DND-41 (cell line): ENCODE measurements at regions not wholly inside any gene's neighbourhood (a gene's known extent, or its start where the extent isn't known, plus 50 kb on each side); places are given as distances from the start of the nearest gene placed in this dataset.

Experiments used
- ATAC-seq: fragments of 200-7000 bp; cut with Tn5 transposase; 3 replicates; pipeline ENCODE4 v1.9.1; 2021; ENCODE audit warnings: low read depth; ENCODE audit not compliant: insufficient read depth
- DNase-seq: peaks from one replicate; pipeline ENCODE4 v3.0.0-alpha.2; 2020
- H2AFZ ChIP-seq: 2 replicates; pipeline ENCODE4 v1.6.0; 2012; ENCODE audit warnings: low read depth, low read length
- H3K27ac ChIP-seq: 2 replicates; pipeline ENCODE4 v1.5.1; 2012; ENCODE audit warnings: low read length, inconsistent platforms
- H3K27me3 ChIP-seq: fragments of 200-600 bp; sonication (generic); 2 replicates; pipeline ENCODE4 v1.6.0; 2012; ENCODE audit warnings: low read length, mild to moderate bottlenecking, inconsistent platforms; ENCODE audit not compliant: insufficient read depth, poor library complexity
- H3K36me3 ChIP-seq: 2 replicates; pipeline ENCODE4 v1.5.1; 2012; ENCODE audit warnings: low read length, inconsistent platforms; ENCODE audit not compliant: insufficient read depth
- H3K4me1 ChIP-seq: 2 replicates; pipeline ENCODE4 v1.5.1; 2012; ENCODE audit warnings: mild to moderate bottlenecking, low read length; ENCODE audit not compliant: insufficient read depth
- H3K4me2 ChIP-seq: 2 replicates; pipeline ENCODE4 v1.6.0; 2012; ENCODE audit warnings: mild to moderate bottlenecking, moderate library complexity, low read length, inconsistent platforms; ENCODE audit not compliant: insufficient read depth
- H3K4me3 ChIP-seq, 2 experiments: fragments of 200-600 bp in 1 of 2; shearing (Covaris generic) in 1 of 2; 2 replicates each; pipeline ENCODE4 v1.5.1; 2012 to 2016; ENCODE audit warnings: inconsistent platforms in 2 of 2, low read length in 2 of 2, mild to moderate bottlenecking in 2 of 2, low read depth in 1 of 2, moderate library complexity in 1 of 2
- H3K79me2 ChIP-seq: 2 replicates; pipeline ENCODE4 v1.6.0; 2012; ENCODE audit warnings: low read length, inconsistent platforms; ENCODE audit not compliant: insufficient read depth
- H3K9ac ChIP-seq: 2 replicates; pipeline ENCODE4 v1.6.0; 2012; ENCODE audit warnings: low read depth, mild to moderate bottlenecking, inconsistent platforms, low read length, moderate library complexity
- H3K9me3 ChIP-seq: 2 replicates; pipeline ENCODE4 v1.5.1; 2012; ENCODE audit warnings: low read length, moderate library complexity, mild to moderate bottlenecking, inconsistent platforms; ENCODE audit not compliant: insufficient read depth, severe bottlenecking
- H4K20me1 ChIP-seq: 2 replicates; pipeline ENCODE4 v1.6.0; 2012; ENCODE audit warnings: low read length; ENCODE audit not compliant: insufficient read depth
- EZH2 ChIP-seq: IDR thresholded peaks from 3 replicates; pipeline ENCODE4 v1.6.1; 2012; ENCODE audit warnings: borderline replicate concordance, low read depth, mild to moderate bottlenecking, moderate library complexity, low read length, inconsistent platforms; ENCODE audit not compliant: severe bottlenecking
- TF ChIP-seq, protein P1 (sequence below): IDR thresholded peaks from 2 replicates; pipeline ENCODE4 v1.5.1; 2012; ENCODE audit warnings: borderline replicate concordance, low read length, moderate library complexity, mild to moderate bottlenecking; ENCODE audit not compliant: poor library complexity, severe bottlenecking; ENCODE audit errors: extremely low read depth

GRCh38 chr5:122585371-122585770, 189.5 kb upstream of the SNX2 start:
- DNase-seq, result no peak
- Histone ChIP-seq H3K27me3 (no peaks in the 10 kb centered on the region), H3K79me2 (no peaks in the 10 kb centered on the region), H3K9ac (no peak overlapping the region), H3K9me3 (no peaks in the 10 kb centered on the region), H4K20me1 (no peaks in the 10 kb centered on the region), H3K4me2 (no peak overlapping the region), H3K36me3 (no peaks in the 10 kb centered on the region), H3K4me3 (no peak overlapping the region), H3K27ac (no peak overlapping the region), H3K4me1 (no peaks in the 10 kb centered on the region), H2AFZ (no peak overlapping the region)
- no peak for ATAC-seq
- no peak for TF ChIP-seq EZH2
- TF ChIP-seq, protein P1, sequence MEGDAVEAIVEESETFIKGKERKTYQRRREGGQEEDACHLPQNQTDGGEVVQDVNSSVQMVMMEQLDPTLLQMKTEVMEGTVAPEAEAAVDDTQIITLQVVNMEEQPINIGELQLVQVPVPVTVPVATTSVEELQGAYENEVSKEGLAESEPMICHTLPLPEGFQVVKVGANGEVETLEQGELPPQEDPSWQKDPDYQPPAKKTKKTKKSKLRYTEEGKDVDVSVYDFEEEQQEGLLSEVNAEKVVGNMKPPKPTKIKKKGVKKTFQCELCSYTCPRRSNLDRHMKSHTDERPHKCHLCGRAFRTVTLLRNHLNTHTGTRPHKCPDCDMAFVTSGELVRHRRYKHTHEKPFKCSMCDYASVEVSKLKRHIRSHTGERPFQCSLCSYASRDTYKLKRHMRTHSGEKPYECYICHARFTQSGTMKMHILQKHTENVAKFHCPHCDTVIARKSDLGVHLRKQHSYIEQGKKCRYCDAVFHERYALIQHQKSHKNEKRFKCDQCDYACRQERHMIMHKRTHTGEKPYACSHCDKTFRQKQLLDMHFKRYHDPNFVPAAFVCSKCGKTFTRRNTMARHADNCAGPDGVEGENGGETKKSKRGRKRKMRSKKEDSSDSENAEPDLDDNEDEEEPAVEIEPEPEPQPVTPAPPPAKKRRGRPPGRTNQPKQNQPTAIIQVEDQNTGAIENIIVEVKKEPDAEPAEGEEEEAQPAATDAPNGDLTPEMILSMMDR, result no peak

- Histone ChIP-seq H3K27me3 (no peaks in the 10 kb centered on the region), H3K4me3 (no peak overlapping the region), H3K4me1 (no peaks in the 10 kb centered on the region), H3K9ac (no peak overlapping the region), H3K27ac (no peak overlapping the region), H3K9me3 (no peaks in the 10 kb centered on the region), H3K36me3 (no peaks in the 10 kb centered on the region), H3K79me2 (no peaks in the 10 kb centered on the region), H2AFZ (no peak overlapping the region), H3K4me2 (no peak overlapping the region), H4K20me1 (no peaks in the 10 kb centered on the region)
- ATAC-seq (no peak), DNase-seq (no peak)
- no peak for TF ChIP-seq EZH2
- TF ChIP-seq, protein P1, result no peak
These were observed 188.5 kb upstream of the SNX2 start for GRCh38 chr5:122586351-122586750.

DNA sequence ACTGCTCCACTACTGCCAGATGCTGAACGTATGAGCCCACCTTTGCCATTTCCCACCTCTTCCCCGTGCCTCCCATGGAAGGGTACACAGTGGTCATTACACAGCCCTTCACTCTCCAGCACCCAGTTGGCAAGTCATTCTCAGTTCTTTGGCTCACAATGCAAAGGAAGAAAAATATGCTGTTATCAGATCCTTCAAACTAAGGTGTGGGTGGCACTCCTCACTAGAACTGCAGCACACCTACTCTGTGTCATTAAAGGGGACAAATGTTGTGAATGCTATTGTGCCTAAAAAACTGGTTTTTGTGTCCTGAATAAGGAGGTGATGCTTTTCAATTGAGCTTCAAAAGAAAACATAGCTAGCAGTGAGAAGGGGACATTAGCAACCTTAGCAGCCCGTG, 183.1 kb upstream of the SNX2 start:
- Histone ChIP-seq H3K36me3 (no peaks in the 10 kb centered on the region), H2AFZ (no peak overlapping the region), H3K27me3 (no peaks in the 10 kb centered on the region), H3K79me2 (no peaks in the 10 kb centered on the region), H4K20me1 (no peaks in the 10 kb centered on the region), H3K4me3 (no peak overlapping the region), H3K27ac (no peak overlapping the region), H3K4me1 (no peaks in the 10 kb centered on the region), H3K4me2 (no peak overlapping the region), H3K9me3 (no peaks in the 10 kb centered on the region), H3K9ac (no peak overlapping the region)
- no peak for ATAC-seq
- TF ChIP-seq EZH2, result no peak
- TF ChIP-seq, protein P1, result no peak
- DNase-seq, result no peak

DNA sequence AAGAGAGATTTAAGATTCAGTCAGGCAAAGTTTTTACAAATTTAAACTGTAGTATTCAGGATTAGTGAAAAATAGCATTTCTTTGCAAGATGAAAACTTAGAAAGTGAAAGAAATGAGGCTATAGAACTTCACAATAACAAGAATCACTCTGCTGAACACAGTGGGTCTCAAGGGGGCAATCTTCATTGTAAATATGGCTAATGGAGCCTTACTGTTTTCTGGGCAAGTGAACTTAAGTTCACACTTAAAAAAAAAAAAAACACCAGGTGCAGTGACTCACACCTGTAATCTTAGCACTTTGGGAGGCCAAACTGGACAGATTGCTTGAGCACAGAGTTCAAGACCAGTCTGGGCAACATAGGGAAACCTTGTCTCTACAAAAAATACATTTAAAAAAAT, 175.9 kb upstream of the SNX2 start:
- Histone ChIP-seq H3K27ac (no peak overlapping the region), H3K4me1 (no peaks in the 10 kb centered on the region), H4K20me1 (no peaks in the 10 kb centered on the region), H3K9ac (no peak overlapping the region), H2AFZ (no peak overlapping the region), H3K79me2 (no peaks in the 10 kb centered on the region), H3K9me3 (no peaks in the 10 kb centered on the region), H3K4me2 (no peak overlapping the region), H3K4me3 (no peak overlapping the region), H3K27me3 (no peaks in the 10 kb centered on the region), H3K36me3 (no peaks in the 10 kb centered on the region)
- no peak for ATAC-seq
- no peak for DNase-seq
- TF ChIP-seq EZH2, result no peak
- TF ChIP-seq, protein P1, result no peak
